HepG2 (cell line): ENCODE measurements at regions not wholly inside any gene's neighbourhood (a gene's known extent, or its start where the extent isn't known, plus 50 kb on each side); places are given as distances from the start of the nearest gene placed in this dataset.

Experiments
- ATAC-seq: fragments of 200-7000 bp; cut with Tn5 transposase; 3 replicates; pipeline ENCODE4 v1.9.1; 2020; ENCODE audit warnings: mild to moderate bottlenecking, moderate library complexity
- BruUV-seq: library from RNA; stranded (reverse); fragments of 400-500 nt; replicated peaks from 2 replicates; lab custom pipeline; 2021; lab: Mats Ljungman, UMichigan
- CTCF ChIA-PET: fragments of 300-600 bp; formaldehyde crosslinking; extraction: SDS; loops from one replicate; lab custom pipeline; 2021; ENCODE audit warnings: low total read pairs, inconsistent platforms, low intra/inter-chr PET ratio; lab: Yijun Ruan, JAX
- POLR2A ChIA-PET: fragments of 350-600 bp; sonication (Branson Sonifier 250); formaldehyde crosslinking; loops from one replicate; lab custom pipeline; 2020; ENCODE audit warnings: antibody characterized with exemption, inconsistent platforms; lab: Yijun Ruan, JAX
- DNase-seq: peaks from one replicate; pipeline ENCODE4 v3.0.0-alpha.2; 2015; ENCODE audit warnings: low spot score
- FAIRE-seq: peaks from 3 replicates; lab custom pipeline; 2011; peaks lifted over from hg19 to GRCh38; lab: Jason Lieb, UNC
- H2AFZ ChIP-seq: one replicate; pipeline ENCODE4 v1.6.1; 2011; ENCODE audit warnings: low read length, inconsistent platforms
- H3K27ac ChIP-seq: fragments of 300-600 bp; 3 replicates; pipeline ENCODE4 v1.8.0; 2011; ENCODE audit warnings: mixed run types, mild to moderate bottlenecking, mixed read lengths, low read length, inconsistent platforms; ENCODE audit not compliant: insufficient read depth; ENCODE audit errors: extremely low read length
- H3K27me3 ChIP-seq, 2 experiments: fragments of 200-600 bp in 1 of 2; 2 replicates in 1 of 2; 3 replicates in 1 of 2; pipeline versions ENCODE4 v1.6.0 to v1.8.0; 2011; ENCODE audit warnings: low read length in 2 of 2, mild to moderate bottlenecking in 2 of 2, moderate library complexity in 2 of 2, inconsistent platforms in 1 of 2; ENCODE audit not compliant: insufficient read depth in 2 of 2, control insufficient read depth in 1 of 2
- H3K36me3 ChIP-seq, 2 experiments: fragments of 200-600 bp in 1 of 2; replicated peaks in 1 of 2; 2 replicates in 1 of 2; 3 replicates in 1 of 2; pipeline versions ENCODE4 v1.5.1 to v1.8.0; 2011; ENCODE audit warnings: low read length in 2 of 2, inconsistent platforms in 1 of 2; ENCODE audit not compliant: insufficient read depth in 2 of 2, control insufficient read depth in 1 of 2
- H3K4me1 ChIP-seq: 2 replicates; pipeline ENCODE4 v1.5.1; 2012; ENCODE audit warnings: low read length, inconsistent platforms; ENCODE audit not compliant: insufficient read depth
- H3K4me2 ChIP-seq: 2 replicates; pipeline ENCODE4 v1.6.0; 2011; ENCODE audit warnings: low read depth, low read length, inconsistent platforms
- H3K4me3 ChIP-seq, 3 experiments: fragments of 200-600 bp in 1 of 3; sonication (generic), shearing (Covaris generic) in 1 of 3; replicated peaks in 1 of 3; 2 replicates each; pipeline ENCODE4 v1.5.1; 2011 to 2016; ENCODE audit warnings: low read length in 3 of 3, inconsistent platforms in 2 of 3, low read depth in 2 of 3, mild to moderate bottlenecking in 2 of 3, control low read depth in 1 of 3, mixed read lengths in 1 of 3; ENCODE audit not compliant: insufficient read depth in 1 of 3
- H3K79me2 ChIP-seq: one replicate; pipeline ENCODE4 v1.6.1; 2011; ENCODE audit warnings: low read length, inconsistent platforms; ENCODE audit not compliant: insufficient read depth
- H3K9ac ChIP-seq: 2 replicates; pipeline ENCODE4 v1.6.0; 2011; ENCODE audit warnings: mild to moderate bottlenecking, low read depth, low read length, inconsistent platforms; ENCODE audit not compliant: insufficient read depth
- H3K9me3 ChIP-seq: 2 replicates; pipeline ENCODE4 v1.5.1; 2012; ENCODE audit warnings: mild to moderate bottlenecking, low read length
- H4K20me1 ChIP-seq: 2 replicates; pipeline ENCODE4 v1.6.0; 2011; ENCODE audit warnings: inconsistent platforms, mild to moderate bottlenecking, low read length, moderate library complexity; ENCODE audit not compliant: insufficient read depth
- ESRRA ChIP-seq: sonication (generic); formaldehyde crosslinking; IDR thresholded peaks from 2 replicates; pipeline ENCODE4 v1.5.1; 2020; ENCODE audit warnings: mild to moderate bottlenecking, low read depth, missing genetic modification reagents
- FOXM1 ChIP-seq: sonication (generic); formaldehyde crosslinking; IDR thresholded peaks from 2 replicates; pipeline ENCODE4 v1.5.0; 2020; ENCODE audit warnings: missing genetic modification reagents
- GMEB2 ChIP-seq: IDR thresholded peaks from 2 replicates; pipeline ENCODE4 v1.6.1; 2016; ENCODE audit warnings: missing biosample characterization, missing genetic modification reagents, low read depth
- HOXA3 ChIP-seq: sonication (generic); formaldehyde crosslinking; IDR thresholded peaks from 2 replicates; pipeline ENCODE4 v1.5.0; 2020; ENCODE audit warnings: missing genetic modification reagents
- KLF11 ChIP-seq: IDR thresholded peaks from 2 replicates; pipeline ENCODE4 v1.6.1; 2016; ENCODE audit warnings: missing compliant biosample characterization
- MTERF4 ChIP-seq: sonication (generic); formaldehyde crosslinking; IDR thresholded peaks from 2 replicates; pipeline ENCODE4 v1.8.0; 2023; ENCODE audit warnings: mild to moderate bottlenecking, missing genetic modification reagents
- MYNN ChIP-seq: sonication (generic); formaldehyde crosslinking; IDR thresholded peaks from 2 replicates; pipeline ENCODE4 v1.4.0; 2020; ENCODE audit warnings: mild to moderate bottlenecking, low read depth, missing genetic modification reagents
- RBM39 ChIP-seq: fragments of 200-400 bp; formaldehyde crosslinking; IDR thresholded peaks from one replicate; pipeline ENCODE4 v1.6.1; 2018; ENCODE audit warnings: antibody characterized with exemption, mild to moderate bottlenecking, low read depth, low read length; ENCODE audit not compliant: poor library complexity, severe bottlenecking
- SPEN ChIP-seq: sonication (generic); formaldehyde crosslinking; IDR thresholded peaks from 2 replicates; pipeline ENCODE4 v1.5.1; 2020; ENCODE audit warnings: low read depth, mild to moderate bottlenecking, missing genetic modification reagents
- ZBTB1 ChIP-seq: sonication (generic); formaldehyde crosslinking; IDR thresholded peaks from 2 replicates; pipeline ENCODE4 v1.4.0; 2020; ENCODE audit warnings: missing genetic modification reagents, borderline replicate concordance
- ZNF143 ChIP-seq: sonication (generic); formaldehyde crosslinking; IDR thresholded peaks from 2 replicates; pipeline ENCODE4 v1.4.0; 2020; ENCODE audit warnings: missing genetic modification reagents
- ZNF205 ChIP-seq: IDR thresholded peaks from 2 replicates; pipeline ENCODE4 v1.6.1; 2018; ENCODE audit warnings: missing biosample characterization, missing genetic modification reagents
- ZNF235 ChIP-seq: sonication (generic); formaldehyde crosslinking; IDR thresholded peaks from 2 replicates; pipeline ENCODE4 v1.8.1; 2023; ENCODE audit warnings: mild to moderate bottlenecking, missing genetic modification reagents, borderline replicate concordance
- ZNF431 ChIP-seq: sonication (generic); formaldehyde crosslinking; IDR thresholded peaks from 2 replicates; pipeline ENCODE4 v1.9.0; 2022; ENCODE audit warnings: missing genetic modification reagents, low read depth, mild to moderate bottlenecking, borderline replicate concordance
- ZNF704 ChIP-seq: sonication (generic); formaldehyde crosslinking; IDR thresholded peaks from 2 replicates; pipeline ENCODE4 v1.8.1; 2023; ENCODE audit warnings: mild to moderate bottlenecking, inconsistent platforms, moderate library complexity, missing genetic modification reagents, borderline replicate concordance
- WGBS: methylation state at CpG from one replicate; pipeline ENCODE4 v1.1.6; 2017; ENCODE audit warnings: low lambda C conversion rate; 5-methylcytosine and 5-hydroxymethylcytosine counted together
- in situ Hi-C: cut with HindIII; loops from 2 replicates; pipeline ENCODE4 v1.10.0; 2017; ENCODE audit warnings: low pct_unique_long_range_greater_than_20kb; ENCODE audit not compliant: extremely low pct_ligation_motif_present
- intact Hi-C: fragments of 100-400 bp; cut with micrococcal nuclease; formaldehyde crosslinking; loops from one replicate; pipeline ENCODE4 v1.10.0; 2022; ENCODE audit not compliant: unreplicated experiment
- TF ChIP-seq, protein P1 (sequence below): sonication (generic); formaldehyde crosslinking; IDR thresholded peaks from 2 replicates; pipeline ENCODE4 v1.4.0; 2020; ENCODE audit warnings: mild to moderate bottlenecking, missing genetic modification reagents
- TF ChIP-seq, protein P2 (sequence below): sonication (generic); formaldehyde crosslinking; IDR thresholded peaks from 2 replicates; pipeline ENCODE4 v1.4.0; 2020; ENCODE audit warnings: missing genetic modification reagents
- TF ChIP-seq, protein P3 (sequence below): sonication (generic); formaldehyde crosslinking; IDR thresholded peaks from 2 replicates; pipeline ENCODE4 v1.4.0; 2020; ENCODE audit warnings: missing genetic modification reagents

DNA sequence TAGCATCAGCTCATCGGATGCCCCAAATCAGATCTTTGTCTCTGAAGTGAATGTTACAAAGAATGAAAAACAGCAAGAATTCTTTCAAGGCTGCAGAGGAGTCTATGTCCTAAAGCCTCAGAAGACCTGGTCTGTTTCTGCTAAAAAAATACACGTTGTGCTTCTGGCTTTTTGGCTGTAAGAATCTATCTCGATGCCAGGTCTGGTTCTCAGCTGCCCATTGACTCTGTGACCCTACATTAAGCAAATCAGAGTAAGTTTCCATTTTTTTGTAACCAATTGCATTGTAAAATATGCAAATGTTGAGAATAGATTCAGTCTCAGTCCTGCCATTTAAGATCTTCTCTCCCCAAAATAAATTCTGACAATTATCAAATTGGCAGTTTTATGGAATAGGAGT, 705.4 kb downstream of the RFPL4B start:
- no peak overlapping the region for H3K4me3 ChIP-seq
- ChIA-PET CTCF (no interaction called here), POLR2A (no interaction called here)
- no peak overlapping the region for H3K9ac ChIP-seq
- intact Hi-C loops, result no loop called here
- in situ Hi-C loops, result no loop called here
- 39% methylated on average over 3 of the region's 3 CpGs for WGBS
- H3K27ac ChIP-seq, result no peak overlapping the region
- H3K79me2 ChIP-seq, result no peaks in the 10 kb centered on the region
- no TSS peak for BruUV-seq
- H3K4me1 ChIP-seq, result no peaks in the 10 kb centered on the region
- H3K4me2 ChIP-seq, result no peak overlapping the region
- ATAC-seq (no peak), FAIRE-seq (no peak), DNase-seq (no peak)
- H3K9me3 ChIP-seq, result no peaks in the 10 kb centered on the region
- no peaks in the 10 kb centered on the region for H4K20me1 ChIP-seq
- H2AFZ ChIP-seq, result no peak overlapping the region
- no peaks in the 10 kb centered on the region for H3K36me3 ChIP-seq
- TF ChIP-seq ZNF205 (no peak), ESRRA (CRISPR knock-in tag) (no peak), FOXM1 (CRISPR knock-in tag) (no peak), HOXA3 (CRISPR knock-in tag) (no peak), GMEB2 (no peak), RBM39 (no peak), MTERF4 (CRISPR knock-in tag) (no peak), ZNF143 (CRISPR knock-in tag) (no peak), ZNF431 (no peak), MYNN (CRISPR knock-in tag) (no peak), ZNF235 (no peak), ZBTB1 (no peak), ZNF704 (CRISPR knock-in tag) (no peak), KLF11 (CRISPR knock-in tag) (no peak), SPEN (CRISPR knock-in tag) (no peak)
- TF ChIP-seq, protein P1, sequence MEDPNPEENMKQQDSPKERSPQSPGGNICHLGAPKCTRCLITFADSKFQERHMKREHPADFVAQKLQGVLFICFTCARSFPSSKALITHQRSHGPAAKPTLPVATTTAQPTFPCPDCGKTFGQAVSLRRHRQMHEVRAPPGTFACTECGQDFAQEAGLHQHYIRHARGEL (CRISPR knock-in tag), result no peak
- TF ChIP-seq, protein P2, sequence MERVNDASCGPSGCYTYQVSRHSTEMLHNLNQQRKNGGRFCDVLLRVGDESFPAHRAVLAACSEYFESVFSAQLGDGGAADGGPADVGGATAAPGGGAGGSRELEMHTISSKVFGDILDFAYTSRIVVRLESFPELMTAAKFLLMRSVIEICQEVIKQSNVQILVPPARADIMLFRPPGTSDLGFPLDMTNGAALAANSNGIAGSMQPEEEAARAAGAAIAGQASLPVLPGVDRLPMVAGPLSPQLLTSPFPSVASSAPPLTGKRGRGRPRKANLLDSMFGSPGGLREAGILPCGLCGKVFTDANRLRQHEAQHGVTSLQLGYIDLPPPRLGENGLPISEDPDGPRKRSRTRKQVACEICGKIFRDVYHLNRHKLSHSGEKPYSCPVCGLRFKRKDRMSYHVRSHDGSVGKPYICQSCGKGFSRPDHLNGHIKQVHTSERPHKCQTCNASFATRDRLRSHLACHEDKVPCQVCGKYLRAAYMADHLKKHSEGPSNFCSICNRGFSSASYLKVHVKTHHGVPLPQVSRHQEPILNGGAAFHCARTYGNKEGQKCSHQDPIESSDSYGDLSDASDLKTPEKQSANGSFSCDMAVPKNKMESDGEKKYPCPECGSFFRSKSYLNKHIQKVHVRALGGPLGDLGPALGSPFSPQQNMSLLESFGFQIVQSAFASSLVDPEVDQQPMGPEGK, result no peak
- TF ChIP-seq, protein P3, sequence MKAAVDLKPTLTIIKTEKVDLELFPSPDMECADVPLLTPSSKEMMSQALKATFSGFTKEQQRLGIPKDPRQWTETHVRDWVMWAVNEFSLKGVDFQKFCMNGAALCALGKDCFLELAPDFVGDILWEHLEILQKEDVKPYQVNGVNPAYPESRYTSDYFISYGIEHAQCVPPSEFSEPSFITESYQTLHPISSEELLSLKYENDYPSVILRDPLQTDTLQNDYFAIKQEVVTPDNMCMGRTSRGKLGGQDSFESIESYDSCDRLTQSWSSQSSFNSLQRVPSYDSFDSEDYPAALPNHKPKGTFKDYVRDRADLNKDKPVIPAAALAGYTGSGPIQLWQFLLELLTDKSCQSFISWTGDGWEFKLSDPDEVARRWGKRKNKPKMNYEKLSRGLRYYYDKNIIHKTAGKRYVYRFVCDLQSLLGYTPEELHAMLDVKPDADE (CRISPR knock-in tag), result no peak
- no peaks in the 10 kb centered on the region for H3K27me3 ChIP-seq
